ENCODE measurements at regions not wholly inside any gene's neighbourhood (a gene's known extent, or its start where the extent isn't known, plus 50 kb on each side); places are given as distances from the start of the nearest gene placed in this dataset.

GRCh38 chr5:4817767-4818166, 322.4 kb upstream of the ADAMTS16 start:
- no peak for DNase-seq
- 39 to 55% methylated on average over 2 of the region's 2 CpGs for WGBS, 2 donors
- no peak for ATAC-seq (ENCODE audit: low FRiP score)
- no peak overlapping the region for H3K27ac ChIP-seq (ENCODE audit: low read depth in 1 of 2, low read length in 2 of 2)
- H3K36me3 ChIP-seq (ENCODE audit: control insufficient read depth in 1 of 2, insufficient read depth in 2 of 2, low read length in 1 of 2): no peaks in the 10 kb centered on the region
- H3K27me3 ChIP-seq (ENCODE audit: control insufficient read depth in 1 of 2, insufficient read depth in 2 of 2, low read length in 1 of 2): no peaks in the 10 kb centered on the region
- no peaks in the 10 kb centered on the region for H3K9me3 ChIP-seq (ENCODE audit: control insufficient read depth, low read length)
- H3K4me3 ChIP-seq (ENCODE audit: low read length in 2 of 2): no peak overlapping the region
- H3K4me1 ChIP-seq (ENCODE audit: control insufficient read depth in 1 of 2, insufficient read depth in 2 of 2, low read length in 2 of 2): no peaks in the 10 kb centered on the region
- intact Hi-C loops (cut with DNase I): no loop called here

DNA sequence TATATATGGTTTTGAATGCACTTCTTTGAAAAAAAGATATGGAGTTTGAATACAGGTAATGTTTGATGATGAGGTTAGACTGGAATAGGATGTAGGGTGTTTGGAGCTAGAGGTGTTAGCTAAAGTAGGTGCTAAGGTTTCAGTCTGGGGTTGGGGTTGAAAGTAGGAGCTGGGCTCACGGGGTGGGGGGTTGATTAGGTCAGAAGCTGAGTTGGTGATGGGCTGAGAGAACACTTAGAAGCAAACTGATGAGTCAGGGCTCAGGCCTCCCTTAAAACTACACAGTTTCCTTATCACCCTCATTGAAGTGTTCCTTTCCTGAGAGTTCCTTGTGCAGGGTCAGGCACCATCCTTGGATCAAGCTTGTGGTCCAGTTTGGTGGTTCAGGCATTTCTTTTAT, 308.8 kb upstream of the ADAMTS16 start:
- ATAC-seq (ENCODE audit: low FRiP score): no peak
- WGBS, 2 donors: 34 to 52% methylated on average over 1 of the region's 1 CpG
- Histone ChIP-seq H3K27ac (ENCODE audit: low read depth in 1 of 2, low read length in 2 of 2) (no peak overlapping the region), H3K36me3 (ENCODE audit: control insufficient read depth in 1 of 2, insufficient read depth in 2 of 2, low read length in 1 of 2) (no peaks in the 10 kb centered on the region), H3K9me3 (ENCODE audit: control insufficient read depth, low read length) (peaks cover 2% of the 10 kb centered on the region), H3K4me3 (ENCODE audit: low read length in 2 of 2) (no peak overlapping the region), H3K4me1 (ENCODE audit: control insufficient read depth in 1 of 2, insufficient read depth in 2 of 2, low read length in 2 of 2) (no peaks in the 10 kb centered on the region), H3K27me3 (ENCODE audit: control insufficient read depth in 1 of 2, insufficient read depth in 2 of 2, low read length in 1 of 2) (no peaks in the 10 kb centered on the region)
- DNase-seq: no peak
- intact Hi-C loops (cut with DNase I): no loop called here

- ATAC-seq (ENCODE audit: low FRiP score) (no peak), DNase-seq (no peak)
- Histone ChIP-seq H3K36me3 (ENCODE audit: control insufficient read depth in 1 of 2, insufficient read depth in 2 of 2, low read length in 1 of 2) (no peaks in the 10 kb centered on the region), H3K4me1 (ENCODE audit: control insufficient read depth in 1 of 2, insufficient read depth in 2 of 2, low read length in 2 of 2) (no peaks in the 10 kb centered on the region), H3K9me3 (ENCODE audit: control insufficient read depth, low read length) (no peaks in the 10 kb centered on the region), H3K27ac (ENCODE audit: low read depth in 1 of 2, low read length in 2 of 2) (no peak overlapping the region), H3K27me3 (ENCODE audit: control insufficient read depth in 1 of 2, insufficient read depth in 2 of 2, low read length in 1 of 2) (no peaks in the 10 kb centered on the region), H3K4me3 (ENCODE audit: low read length in 2 of 2) (no peak overlapping the region)
- WGBS, 2 donors: 67 to 70% methylated on average over 5 of the region's 5 CpGs
- intact Hi-C loops (cut with DNase I): no loop called here
These were observed 307.7 kb upstream of the ADAMTS16 start for GRCh38 chr5:4832471-4832870.

GRCh38 chr5:4833104-4833738, 306.9 kb upstream of the ADAMTS16 start:
- H3K4me1 ChIP-seq (ENCODE audit: control insufficient read depth in 1 of 2, insufficient read depth in 2 of 2, low read length in 2 of 2): no peaks in the 10 kb centered on the region
- intact Hi-C loops (cut with DNase I): no loop called here
- no peak for DNase-seq
- ATAC-seq (ENCODE audit: low FRiP score): no peak
- H3K9me3 ChIP-seq (ENCODE audit: control insufficient read depth, low read length): no peaks in the 10 kb centered on the region
- H3K4me3 ChIP-seq (ENCODE audit: low read length in 2 of 2): no peak overlapping the region
- H3K36me3 ChIP-seq (ENCODE audit: control insufficient read depth in 1 of 2, insufficient read depth in 2 of 2, low read length in 1 of 2): no peaks in the 10 kb centered on the region
- WGBS, 2 donors: 65 to 69% methylated on average over 4 of the region's 4 CpGs
- no peak overlapping the region for H3K27ac ChIP-seq (ENCODE audit: low read depth in 1 of 2, low read length in 2 of 2)
- no peaks in the 10 kb centered on the region for H3K27me3 ChIP-seq (ENCODE audit: control insufficient read depth in 1 of 2, insufficient read depth in 2 of 2, low read length in 1 of 2)

- no peaks in the 10 kb centered on the region for H3K4me1 ChIP-seq (ENCODE audit: control insufficient read depth in 1 of 2, insufficient read depth in 2 of 2, low read length in 2 of 2)
- no peaks in the 10 kb centered on the region for H3K36me3 ChIP-seq (ENCODE audit: control insufficient read depth in 1 of 2, insufficient read depth in 2 of 2, low read length in 1 of 2)
- no peaks in the 10 kb centered on the region for H3K9me3 ChIP-seq (ENCODE audit: control insufficient read depth, low read length)
- intact Hi-C loops (cut with DNase I): no loop called here
- no peak overlapping the region for H3K4me3 ChIP-seq (ENCODE audit: low read length in 2 of 2)
- ATAC-seq (ENCODE audit: low FRiP score): no peak
- WGBS, 2 donors: 96 to 97% methylated on average over 28 of the region's 28 CpGs
- no peak overlapping the region for H3K27ac ChIP-seq (ENCODE audit: low read depth in 1 of 2, low read length in 2 of 2)
- no peak for DNase-seq
- H3K27me3 ChIP-seq (ENCODE audit: control insufficient read depth in 1 of 2, insufficient read depth in 2 of 2, low read length in 1 of 2): no peaks in the 10 kb centered on the region
These were observed 302.6 kb upstream of the ADAMTS16 start for GRCh38 chr5:4837489-4838058.

DNA sequence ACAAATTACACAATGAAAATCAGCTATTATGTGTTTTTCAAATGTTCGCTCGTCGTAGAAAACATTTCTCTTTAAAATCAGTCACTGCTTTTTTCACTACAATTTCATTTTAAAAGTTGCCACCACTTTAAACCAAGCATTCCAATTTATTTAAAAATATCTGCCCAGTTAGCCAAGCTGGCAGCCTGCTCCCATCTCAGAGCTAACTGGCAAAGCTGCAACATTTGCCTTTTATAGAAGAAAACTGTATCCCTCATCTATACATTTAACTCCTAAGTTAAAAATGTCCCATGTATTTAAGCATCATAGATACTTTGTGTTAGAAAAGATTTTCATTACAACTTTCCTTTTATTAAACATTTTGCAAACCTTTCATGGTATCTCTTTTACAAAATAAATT, 294.9 kb upstream of the ADAMTS16 start:
- intact Hi-C loops (cut with DNase I): no loop called here

GRCh38 chr5:4847766-4848165, 292.4 kb upstream of the ADAMTS16 start:
- Histone ChIP-seq H3K9me3 (ENCODE audit: control insufficient read depth, low read length) (no peaks in the 10 kb centered on the region), H3K27ac (ENCODE audit: low read depth in 1 of 2, low read length in 2 of 2) (no peak overlapping the region), H3K4me1 (ENCODE audit: control insufficient read depth in 1 of 2, insufficient read depth in 2 of 2, low read length in 2 of 2) (no peaks in the 10 kb centered on the region), H3K36me3 (ENCODE audit: control insufficient read depth in 1 of 2, insufficient read depth in 2 of 2, low read length in 1 of 2) (no peaks in the 10 kb centered on the region), H3K4me3 (ENCODE audit: low read length in 2 of 2) (no peak overlapping the region), H3K27me3 (ENCODE audit: control insufficient read depth in 1 of 2, insufficient read depth in 2 of 2, low read length in 1 of 2) (no peaks in the 10 kb centered on the region)
- DNase-seq: no peak
- intact Hi-C loops (cut with DNase I): no loop called here
- no peak for ATAC-seq (ENCODE audit: low FRiP score)
- 83 to 91% methylated on average over 3 of the region's 3 CpGs for WGBS, 2 donors

More for the DNA sequence above, 294.9 kb upstream of the ADAMTS16 start:
- Histone ChIP-seq H3K36me3 (ENCODE audit: control insufficient read depth in 1 of 2, insufficient read depth in 2 of 2, low read length in 1 of 2) (no peaks in the 10 kb centered on the region), H3K4me1 (ENCODE audit: control insufficient read depth in 1 of 2, insufficient read depth in 2 of 2, low read length in 2 of 2) (no peaks in the 10 kb centered on the region), H3K9me3 (ENCODE audit: control insufficient read depth, low read length) (no peaks in the 10 kb centered on the region), H3K27ac (ENCODE audit: low read depth in 1 of 2, low read length in 2 of 2) (no peak overlapping the region), H3K27me3 (ENCODE audit: control insufficient read depth in 1 of 2, insufficient read depth in 2 of 2, low read length in 1 of 2) (no peaks in the 10 kb centered on the region), H3K4me3 (ENCODE audit: low read length in 2 of 2) (no peak overlapping the region)
- ATAC-seq (ENCODE audit: low FRiP score) (no peak), DNase-seq (no peak)
- WGBS, 2 donors: 49 to 51% methylated on average over 3 of the region's 3 CpGs

DNA sequence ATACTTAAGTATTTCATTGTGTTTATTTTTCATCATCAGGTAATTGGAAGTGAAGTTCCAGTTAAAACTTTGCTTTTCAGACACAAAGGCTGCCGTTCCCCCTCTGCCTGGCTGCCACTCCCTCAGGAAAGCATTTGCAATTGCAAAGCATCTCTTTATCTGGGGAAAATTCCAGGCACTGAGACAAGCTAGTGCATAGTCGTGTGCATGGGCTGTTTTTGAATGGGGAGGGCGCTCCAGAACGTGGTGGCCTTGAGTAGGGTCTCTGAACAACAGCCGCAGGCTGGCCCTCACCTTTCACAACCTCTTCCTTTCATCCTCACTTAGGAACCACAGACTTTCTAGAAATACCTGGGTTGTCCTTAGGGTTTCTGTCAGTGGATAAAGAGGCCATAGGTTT, 285.1 kb upstream of the ADAMTS16 start:
- intact Hi-C loops (cut with DNase I): no loop called here

GRCh38 chr5:4855880-4856279, 284.2 kb upstream of the ADAMTS16 start:
- H3K4me3 ChIP-seq (ENCODE audit: low read length in 2 of 2): no peak overlapping the region
- WGBS, 2 donors: 79 to 81% methylated on average over 2 of the region's 2 CpGs
- no peak overlapping the region for H3K27ac ChIP-seq (ENCODE audit: low read depth in 1 of 2, low read length in 2 of 2)
- H3K27me3 ChIP-seq (ENCODE audit: control insufficient read depth in 1 of 2, insufficient read depth in 2 of 2, low read length in 1 of 2): no peaks in the 10 kb centered on the region
- intact Hi-C loops (cut with DNase I): no loop called here
- H3K4me1 ChIP-seq (ENCODE audit: control insufficient read depth in 1 of 2, insufficient read depth in 2 of 2, low read length in 2 of 2): no peaks in the 10 kb centered on the region
- ATAC-seq (ENCODE audit: low FRiP score) (no peak), DNase-seq (no peak)
- H3K36me3 ChIP-seq (ENCODE audit: control insufficient read depth in 1 of 2, insufficient read depth in 2 of 2, low read length in 1 of 2): no peaks in the 10 kb centered on the region
- H3K9me3 ChIP-seq (ENCODE audit: control insufficient read depth, low read length): no peaks in the 10 kb centered on the region

More for the DNA sequence above, 285.1 kb upstream of the ADAMTS16 start:
- no peak for DNase-seq
- H3K27me3 ChIP-seq (ENCODE audit: control insufficient read depth in 1 of 2, insufficient read depth in 2 of 2, low read length in 1 of 2): no peaks in the 10 kb centered on the region
- 38 to 44% methylated on average over 5 of the region's 5 CpGs for WGBS, 2 donors
- no peaks in the 10 kb centered on the region for H3K9me3 ChIP-seq (ENCODE audit: control insufficient read depth, low read length)
- no peaks in the 10 kb centered on the region for H3K36me3 ChIP-seq (ENCODE audit: control insufficient read depth in 1 of 2, insufficient read depth in 2 of 2, low read length in 1 of 2)
- no peaks in the 10 kb centered on the region for H3K4me1 ChIP-seq (ENCODE audit: control insufficient read depth in 1 of 2, insufficient read depth in 2 of 2, low read length in 2 of 2)
- no peak for ATAC-seq (ENCODE audit: low FRiP score)
- no peak overlapping the region for H3K4me3 ChIP-seq (ENCODE audit: low read length in 2 of 2)
- H3K27ac ChIP-seq (ENCODE audit: low read depth in 1 of 2, low read length in 2 of 2): no peak overlapping the region
